ENCODE measurements at regions not wholly inside any gene's neighbourhood (a gene's known extent, or its start where the extent isn't known, plus 50 kb on each side); places are given as distances from the start of the nearest gene placed in this dataset.

DNA sequence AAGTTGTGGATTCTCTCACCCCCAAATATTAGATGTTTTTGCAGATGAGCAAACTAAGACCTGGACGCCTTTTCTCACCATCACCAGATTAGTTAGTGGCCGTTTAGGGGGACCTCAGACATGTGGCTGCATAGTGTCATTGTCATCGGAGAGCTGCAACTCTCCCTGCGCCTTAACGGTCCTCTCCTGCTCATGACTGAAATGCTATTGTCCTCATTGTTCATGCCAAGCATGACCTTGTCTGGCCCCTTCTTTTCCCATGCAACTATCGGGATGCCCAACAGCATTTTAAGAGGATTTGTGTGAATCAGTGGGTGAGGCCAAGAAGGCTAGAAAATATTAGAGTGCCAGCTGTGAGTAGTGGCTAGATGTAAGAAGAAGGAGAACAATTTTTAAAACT is 174.2 kb downstream of the SOCS6 start:
- H3K4me3 ChIP-seq (ENCODE audit: control insufficient read depth, low read depth, low read length), result no peak overlapping the region
- TF ChIP-seq CTCF (conservative IDR thresholded peaks at IDR 0.05; ENCODE audit: control insufficient read depth, insufficient read depth, low read depth, low read length), result no peak
- DNase-seq (ENCODE audit: low read depth), result no peak

GRCh38 chr18:70462078-70462439 is 173.2 kb downstream of the SOCS6 start:
- no peak for TF ChIP-seq CTCF (conservative IDR thresholded peaks at IDR 0.05; ENCODE audit: control insufficient read depth, insufficient read depth, low read depth, low read length)
- no peak for DNase-seq (ENCODE audit: low read depth)
- no peak overlapping the region for H3K4me3 ChIP-seq (ENCODE audit: control insufficient read depth, low read depth, low read length)

DNA sequence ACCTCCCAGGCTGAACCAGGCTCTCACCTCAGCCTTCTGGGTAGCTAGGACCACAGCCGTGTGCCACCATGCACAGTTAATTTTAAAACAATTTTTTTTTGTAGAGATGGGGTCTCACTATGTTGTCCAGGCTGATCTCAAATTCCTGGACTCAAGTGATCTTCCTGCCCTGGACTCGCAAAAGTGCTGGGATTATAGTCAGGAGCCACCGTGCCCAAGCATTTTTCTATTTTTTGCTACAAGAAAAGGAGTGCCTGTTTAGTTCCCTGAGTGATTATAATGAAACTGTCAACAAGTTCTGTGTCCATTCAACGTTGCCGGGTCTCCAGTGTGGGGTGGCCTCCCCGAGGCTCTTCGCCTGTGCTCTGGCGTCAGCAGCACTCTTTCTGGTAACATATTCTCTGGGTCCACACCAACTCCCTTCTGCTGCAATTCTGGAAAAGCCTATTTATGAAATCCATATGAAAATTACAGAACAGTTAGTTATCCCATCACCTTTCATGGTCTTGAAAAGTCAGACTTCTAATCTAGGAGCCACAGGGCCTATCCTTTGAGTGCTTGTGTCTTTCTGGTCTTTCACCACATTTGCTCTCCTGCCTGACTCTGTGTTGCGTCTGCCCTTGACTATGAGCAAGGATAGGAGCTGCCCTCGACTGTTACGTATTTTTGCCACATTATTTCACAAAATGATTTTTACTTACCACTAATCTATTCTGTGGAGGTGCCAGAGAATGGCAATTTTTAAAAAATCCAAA is 172.7 kb downstream of the SOCS6 start:
- no peak for TF ChIP-seq CTCF (conservative IDR thresholded peaks at IDR 0.05; ENCODE audit: control insufficient read depth, insufficient read depth, low read depth, low read length)
- no peak for DNase-seq (ENCODE audit: low read depth)
- H3K4me3 ChIP-seq (ENCODE audit: control insufficient read depth, low read depth, low read length), result no peak overlapping the region

GRCh38 chr18:70459731-70460130 is 170.9 kb downstream of the SOCS6 start:
- no peak for TF ChIP-seq CTCF (conservative IDR thresholded peaks at IDR 0.05; ENCODE audit: control insufficient read depth, insufficient read depth, low read depth, low read length)
- no peak for DNase-seq (ENCODE audit: low read depth)
- H3K4me3 ChIP-seq (ENCODE audit: control insufficient read depth, low read depth, low read length), result no peak overlapping the region

DNA sequence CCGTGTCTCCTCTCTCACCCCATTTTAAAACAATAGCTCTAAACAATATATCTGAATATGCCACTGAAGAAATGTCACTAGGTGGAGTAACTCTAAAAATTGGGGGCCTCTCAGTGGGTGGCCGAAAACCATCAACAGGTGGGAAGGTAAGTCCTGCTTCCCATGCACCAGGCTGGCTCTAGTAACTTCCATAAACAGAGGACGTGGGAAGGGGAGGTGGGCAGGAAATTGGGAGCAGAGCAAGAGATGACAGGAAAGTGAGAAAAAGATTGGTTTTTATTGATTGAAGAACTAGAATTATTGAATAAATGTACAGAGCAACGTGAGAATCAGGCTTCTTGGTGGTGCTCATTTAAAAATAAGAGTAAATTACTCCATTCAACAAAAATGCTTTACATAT is 170.4 kb downstream of the SOCS6 start:
- no peak overlapping the region for H3K4me3 ChIP-seq (ENCODE audit: control insufficient read depth, low read depth, low read length)
- TF ChIP-seq CTCF (conservative IDR thresholded peaks at IDR 0.05; ENCODE audit: control insufficient read depth, insufficient read depth, low read depth, low read length), result no peak
- DNase-seq (ENCODE audit: low read depth), result no peak

GRCh38 chr18:70457788-70458187 is 168.9 kb downstream of the SOCS6 start:
- DNase-seq (ENCODE audit: low read depth), result no peak
- H3K4me3 ChIP-seq (ENCODE audit: control insufficient read depth, low read depth, low read length), result no peak overlapping the region
- no peak for TF ChIP-seq CTCF (conservative IDR thresholded peaks at IDR 0.05; ENCODE audit: control insufficient read depth, insufficient read depth, low read depth, low read length)

DNA sequence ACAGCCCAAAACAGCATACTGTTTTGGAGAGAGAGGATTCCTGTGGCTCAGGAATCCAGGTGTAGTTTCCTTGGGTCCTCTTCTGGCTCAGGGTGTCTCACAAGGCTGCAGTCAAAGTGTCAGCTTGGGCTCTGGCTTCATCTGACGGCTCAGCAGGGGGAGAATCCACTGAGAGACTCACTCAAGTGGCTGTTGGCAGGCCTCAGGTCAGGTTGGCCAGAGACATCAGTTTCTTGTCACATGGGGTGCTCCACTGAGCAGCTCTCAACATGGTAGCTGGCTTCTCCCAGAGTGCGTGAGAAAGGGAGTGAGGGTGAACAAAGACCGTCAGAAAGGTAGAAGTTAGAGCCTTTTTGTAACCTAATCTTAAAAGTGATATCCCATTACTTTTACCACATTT is 168.4 kb downstream of the SOCS6 start:
- no peak overlapping the region for H3K4me3 ChIP-seq (ENCODE audit: control insufficient read depth, low read depth, low read length)
- no peak for TF ChIP-seq CTCF (conservative IDR thresholded peaks at IDR 0.05; ENCODE audit: control insufficient read depth, insufficient read depth, low read depth, low read length)
- DNase-seq (ENCODE audit: low read depth), result no peak
